K562 (cell line): ENCODE measurements at regions not wholly inside any gene's neighbourhood (a gene's known extent, or its start where the extent isn't known, plus 50 kb on each side); places are given as distances from the start of the nearest gene placed in this dataset.

ENCODE experiments used
- ATAC-seq: fragments of 200-7000 bp; cut with Tn5 transposase; 3 replicates; pipeline ENCODE4 v1.9.1; 2020; ENCODE audit warnings: moderate library complexity
- BruUV-seq: library from RNA; stranded (reverse); fragments of 400-500 nt; replicated peaks from 2 replicates; lab custom pipeline; 2021; lab: Mats Ljungman, UMichigan
- CTCF ChIA-PET: fragments of 300-600 bp; formaldehyde crosslinking; extraction: SDS; loops from one replicate; lab custom pipeline; 2021; ENCODE audit warnings: low intra/inter-chr PET ratio; lab: Yijun Ruan, JAX
- POLR2A ChIA-PET: fragments of 300-600, 350-650 bp; sonication (Branson Sonifier 250); formaldehyde crosslinking; extraction: SDS; loops from one replicate; lab custom pipeline; 2021; ENCODE audit warnings: antibody characterized with exemption, inconsistent platforms; lab: Yijun Ruan, JAX
- DNase-seq, 4 experiments: peaks; one replicate each; pipeline versions ENCODE4 v3.0.0 to v3.0.0-alpha.2; 2011 to 2018; ENCODE audit warnings: low spot score in 3 of 4, mixed read lengths in 3 of 4; ENCODE audit errors: extremely low read depth in 1 of 4
- FAIRE-seq: peaks from 2 replicates; lab custom pipeline; 2011; peaks lifted over from hg19 to GRCh38; lab: Jason Lieb, UNC
- H2AFZ ChIP-seq: 2 replicates; pipeline ENCODE4 v1.6.0; 2011; ENCODE audit warnings: low read depth, low read length, control low read depth, inconsistent platforms
- H3K27ac ChIP-seq: fragments of 200-600 bp; 3 replicates; pipeline ENCODE4 v1.8.0; 2011; ENCODE audit warnings: low read depth, mild to moderate bottlenecking, control low read depth, inconsistent platforms, low read length, moderate library complexity, mixed read lengths; ENCODE audit errors: extremely low read depth
- H3K27me3 ChIP-seq, 2 experiments: fragments of 300-600 bp in 1 of 2; 2 replicates in 1 of 2; 3 replicates in 1 of 2; pipeline versions ENCODE4 v1.6.0 to v1.8.0; 2011; ENCODE audit warnings: inconsistent platforms in 2 of 2, low read length in 2 of 2, mild to moderate bottlenecking in 1 of 2, mixed read lengths in 1 of 2, moderate library complexity in 1 of 2; ENCODE audit not compliant: control insufficient read depth in 2 of 2, insufficient read depth in 2 of 2
- H3K36me3 ChIP-seq: fragments of 300-600 bp; 3 replicates; pipeline ENCODE4 v1.8.0; 2011; ENCODE audit warnings: mild to moderate bottlenecking, low read length, inconsistent platforms; ENCODE audit not compliant: control insufficient read depth, insufficient read depth
- H3K4me1 ChIP-seq, 2 experiments: fragments of 200-600 bp in 1 of 2; replicated peaks in 1 of 2; 2 replicates in 1 of 2; 3 replicates in 1 of 2; pipeline versions ENCODE4 v1.5.1 to v1.8.0; 2011; ENCODE audit warnings: inconsistent platforms in 2 of 2, low read length in 2 of 2, mild to moderate bottlenecking in 1 of 2, mixed read lengths in 1 of 2, moderate library complexity in 1 of 2; ENCODE audit not compliant: control insufficient read depth in 2 of 2, insufficient read depth in 2 of 2
- H3K4me2 ChIP-seq: 2 replicates; pipeline ENCODE4 v1.6.1; 2011; ENCODE audit warnings: low read length, control low read depth, inconsistent platforms, mixed read lengths; ENCODE audit not compliant: insufficient read depth
- H3K4me3 ChIP-seq: fragments of 200-600 bp; sonication (generic), shearing (Covaris generic); 2 replicates; pipeline ENCODE4 v1.5.1; 2016; ENCODE audit warnings: control low read depth, inconsistent platforms
- H3K79me2 ChIP-seq: fragments of 200-600 bp; 3 replicates; pipeline ENCODE4 v1.8.0; 2011; ENCODE audit warnings: low read length, inconsistent platforms; ENCODE audit not compliant: control insufficient read depth, insufficient read depth
- H3K9ac ChIP-seq, 2 experiments: 2 replicates each; pipeline versions ENCODE4 v1.6.0 to v1.6.1; 2011; ENCODE audit warnings: low read depth in 2 of 2, low read length in 2 of 2, control low read depth in 1 of 2, inconsistent platforms in 1 of 2, mild to moderate bottlenecking in 1 of 2, mixed read lengths in 1 of 2; ENCODE audit not compliant: insufficient read depth in 1 of 2
- H3K9me1 ChIP-seq: one replicate; pipeline ENCODE4 v1.6.0; 2011; ENCODE audit warnings: inconsistent platforms, mild to moderate bottlenecking, low read length, moderate library complexity; ENCODE audit not compliant: control insufficient read depth, insufficient read depth
- H3K9me3 ChIP-seq: replicated peaks from 2 replicates; pipeline ENCODE4 v1.5.1; 2011; ENCODE audit warnings: low read depth, low read length, inconsistent platforms; ENCODE audit not compliant: control insufficient read depth, insufficient read depth
- H4K20me1 ChIP-seq: replicated peaks from 2 replicates; pipeline ENCODE4 v1.6.1; 2011; ENCODE audit warnings: low read length, inconsistent platforms, mixed read lengths; ENCODE audit not compliant: control insufficient read depth, insufficient read depth
- CBFA2T2 ChIP-seq: fragments of 450-650 bp; conservative IDR thresholded peaks from 2 replicates; pipeline ENCODE4 v1.6.1; 2017; ENCODE audit warnings: mild to moderate bottlenecking
- HNRNPL ChIP-seq: fragments of 200-400 bp; formaldehyde crosslinking; IDR thresholded peaks from 2 replicates; pipeline ENCODE4 v1.6.1; 2017; ENCODE audit warnings: low read depth, mild to moderate bottlenecking, low read length
- L3MBTL2 ChIP-seq: fragments of 450-650 bp; IDR thresholded peaks from 2 replicates; pipeline ENCODE4 v1.6.1; 2016; ENCODE audit warnings: mild to moderate bottlenecking, moderate library complexity
- PURB ChIP-seq: sonication (generic); formaldehyde crosslinking; IDR thresholded peaks from 2 replicates; pipeline ENCODE4 v1.9.0; 2021; ENCODE audit warnings: low read depth, mild to moderate bottlenecking, missing genetic modification reagents
- PYGO2 ChIP-seq: fragments of 450-650 bp; IDR thresholded peaks from 2 replicates; pipeline ENCODE4 v1.6.1; 2016; ENCODE audit warnings: mild to moderate bottlenecking, missing genetic modification characterization, moderate library complexity, missing compliant biosample characterization
- ZKSCAN1 ChIP-seq: fragments of 150-350 bp; IDR thresholded peaks from 2 replicates; pipeline ENCODE4 v1.6.1; 2016; ENCODE audit warnings: low read depth, low read length
- ZNF76 ChIP-seq: fragments of 250-450 bp; sonication (Bioruptor Pico); IDR thresholded peaks from 2 replicates; pipeline ENCODE4 v1.4.0; 2020; ENCODE audit warnings: mild to moderate bottlenecking, moderate library complexity, borderline replicate concordance
- ZNF764 ChIP-seq: fragments of 250-450 bp; sonication (Bioruptor Pico); IDR thresholded peaks from 2 replicates; pipeline ENCODE4 v1.4.0; 2020; ENCODE audit warnings: low read depth, mild to moderate bottlenecking, moderate library complexity
- WGBS: fragments of 100-300 bp; shearing (Covaris generic); methylation state at CpG from one replicate; pipeline ENCODE4 v1.1.6; 2016; ENCODE audit warnings: low coverage, mixed read lengths; ENCODE audit not compliant: insufficient coverage; ENCODE audit errors: missing lambda C conversion rate; 5-methylcytosine and 5-hydroxymethylcytosine counted together
- in situ Hi-C: fragments of 300-500 bp; cut with MboI; formaldehyde crosslinking; loops from 4 replicates; pipeline ENCODE4 v1.15.0; 2018; ENCODE audit warnings: inconsistent platforms, mixed read lengths
- intact Hi-C: fragments of 100-400 bp; cut with micrococcal nuclease; formaldehyde crosslinking; loops from 2 replicates; pipeline ENCODE4 v1.14.2; 2022
- TF ChIP-seq, protein P1 (sequence below), 2 experiments: fragments of 200-800 bp in 1 of 2; sonication (Bioruptor generic) in 1 of 2; sonication (generic) in 1 of 2; formaldehyde crosslinking in 1 of 2; IDR thresholded peaks in 1 of 2; conservative IDR thresholded peaks in 1 of 2; 2 replicates each; pipeline versions ENCODE4 v1.5.0 to v1.6.1; 2016 to 2020; ENCODE audit warnings: missing compliant biosample characterization in 1 of 2, missing genetic modification characterization in 1 of 2, missing genetic modification reagents in 1 of 2

DNA sequence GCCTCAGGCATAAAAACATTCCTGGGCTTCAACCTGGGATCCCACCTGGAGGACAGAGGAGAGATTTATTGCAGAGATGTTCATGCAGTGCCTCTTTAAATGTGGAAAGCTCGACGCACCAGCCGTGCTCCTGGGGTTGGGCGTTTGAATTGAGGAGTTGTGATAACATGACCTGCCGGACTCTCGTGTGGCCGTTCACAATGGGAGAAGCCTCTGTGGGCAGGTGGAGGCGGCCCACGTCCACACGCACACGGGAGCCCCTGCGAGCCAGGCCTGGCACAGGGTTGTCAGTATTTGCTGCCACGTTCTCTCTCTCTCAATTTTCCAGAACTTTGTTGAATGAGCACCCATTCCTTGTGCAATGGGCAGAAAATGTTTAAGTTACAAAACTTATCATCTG is 58.3 kb upstream of the PPARA start (continued):
- TF ChIP-seq HNRNPL (no peak), ZNF76 (no peak), ZNF764 (no peak), L3MBTL2 (no peak), CBFA2T2 (no peak), PURB (CRISPR knock-in tag) (no peak)
- TF ChIP-seq, protein P1, sequence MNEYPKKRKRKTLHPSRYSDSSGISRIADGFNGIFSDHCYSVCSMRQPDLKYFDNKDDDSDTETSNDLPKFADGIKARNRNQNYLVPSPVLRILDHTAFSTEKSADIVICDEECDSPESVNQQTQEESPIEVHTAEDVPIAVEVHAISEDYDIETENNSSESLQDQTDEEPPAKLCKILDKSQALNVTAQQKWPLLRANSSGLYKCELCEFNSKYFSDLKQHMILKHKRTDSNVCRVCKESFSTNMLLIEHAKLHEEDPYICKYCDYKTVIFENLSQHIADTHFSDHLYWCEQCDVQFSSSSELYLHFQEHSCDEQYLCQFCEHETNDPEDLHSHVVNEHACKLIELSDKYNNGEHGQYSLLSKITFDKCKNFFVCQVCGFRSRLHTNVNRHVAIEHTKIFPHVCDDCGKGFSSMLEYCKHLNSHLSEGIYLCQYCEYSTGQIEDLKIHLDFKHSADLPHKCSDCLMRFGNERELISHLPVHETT (CRISPR knock-in tag; conservative IDR thresholded peaks at IDR 0.05 in 1 of 2, IDR thresholded peaks at IDR 0.05 in 1 of 2) = no peak

DNA sequence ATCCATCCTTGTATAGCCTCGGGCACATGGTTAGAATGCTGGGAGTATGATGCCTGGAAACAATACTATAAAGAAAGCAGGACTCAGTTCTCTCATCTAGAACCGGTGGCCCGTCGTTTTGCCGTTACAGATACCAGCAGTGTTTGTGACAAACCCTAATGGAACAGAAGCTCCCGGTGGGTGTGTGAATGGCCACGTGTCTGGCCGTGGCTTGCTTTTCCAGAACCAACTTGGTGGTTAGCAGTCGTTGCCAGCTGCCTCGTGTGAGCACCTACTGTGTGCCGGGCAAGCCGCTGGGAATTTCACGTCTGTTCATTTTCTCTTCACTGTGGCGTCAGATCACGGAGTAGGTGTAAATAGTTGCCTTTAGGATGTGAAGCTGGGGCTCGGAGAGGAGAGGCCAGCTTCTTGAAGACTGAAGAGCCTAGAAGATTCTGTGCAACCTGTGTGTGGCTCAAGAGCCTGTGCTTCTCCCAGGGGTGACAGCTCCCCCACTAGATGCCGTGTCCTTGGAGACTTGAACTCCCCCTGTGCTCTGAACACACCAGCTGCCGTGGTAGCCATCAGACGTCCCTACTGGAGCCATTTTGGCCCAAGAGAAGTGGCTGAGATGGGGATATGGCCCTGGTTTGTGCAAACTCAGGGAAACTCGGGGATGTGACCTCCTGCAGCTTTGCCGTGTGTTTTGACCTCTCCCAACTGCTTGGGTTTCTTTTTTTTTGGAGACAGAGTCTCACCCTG is 57.5 kb upstream of the PPARA start:
- no peaks in the 10 kb centered on the region for H3K9me3 ChIP-seq
- H4K20me1 ChIP-seq = no peaks in the 10 kb centered on the region
- in situ Hi-C loops (no loop called here), intact Hi-C loops (no loop called here)
- no peaks in the 10 kb centered on the region for H3K9me1 ChIP-seq
- H3K4me3 ChIP-seq = no peak overlapping the region
- no peak overlapping the region for H3K4me2 ChIP-seq
- 77% methylated on average over 21 of the region's 21 CpGs for WGBS
- 0 out of 4 replicates have a peak overlapping the region, but pooled peaks of 1 of the 2 experiments have one; percentile 7 for H3K9ac ChIP-seq
- no peak for FAIRE-seq
- DNase-seq = no peak
- TF ChIP-seq PYGO2 (tag) = no peak
- peak; percentile 84 for TF ChIP-seq ZKSCAN1
- H3K27ac ChIP-seq = no peak overlapping the region
- no peaks in the 10 kb centered on the region for H3K27me3 ChIP-seq
- H3K4me1 ChIP-seq = peaks cover 0 to 57% of the 10 kb centered on the region in 2 experiments; a peak in 3 of 5 replicates
- H3K36me3 ChIP-seq = peaks cover 28% of the 10 kb centered on the region; the same call in 1 of the 3 replicates
- BruUV-seq = no TSS peak
- POLR2A ChIA-PET = no interaction called here
- peaks cover 17% of the 10 kb centered on the region for H3K79me2 ChIP-seq
- CTCF ChIA-PET = no interaction called here
- H2AFZ ChIP-seq = no peak overlapping the region
- ATAC-seq = no peak
